GM23338 (cell line): ENCODE measurements at regions not wholly inside any gene's neighbourhood (a gene's known extent, or its start where the extent isn't known, plus 50 kb on each side); places are given as distances from the start of the nearest gene placed in this dataset.

Experiments used
- CREB1 ChIP-seq: fragments of 250-450 bp; sonication (Bioruptor Pico); IDR thresholded peaks from 2 replicates; pipeline ENCODE4 v1.5.0; 2020; ENCODE audit warnings: low read depth, mild to moderate bottlenecking, moderate library complexity
- JUNB ChIP-seq: IDR thresholded peaks from one replicate; pipeline ENCODE4 v1.6.1; 2016; ENCODE audit warnings: antibody characterized with exemption; ENCODE audit not compliant: unreplicated experiment
- NANOG ChIP-seq: IDR thresholded peaks from 2 replicates; pipeline ENCODE4 v1.6.1; 2016; ENCODE audit warnings: antibody characterized with exemption, borderline replicate concordance
- TF ChIP-seq, protein P1 (sequence below): IDR thresholded peaks from one replicate; pipeline ENCODE4 v1.6.1; 2018; ENCODE audit warnings: antibody characterized with exemption; ENCODE audit not compliant: unreplicated experiment

DNA sequence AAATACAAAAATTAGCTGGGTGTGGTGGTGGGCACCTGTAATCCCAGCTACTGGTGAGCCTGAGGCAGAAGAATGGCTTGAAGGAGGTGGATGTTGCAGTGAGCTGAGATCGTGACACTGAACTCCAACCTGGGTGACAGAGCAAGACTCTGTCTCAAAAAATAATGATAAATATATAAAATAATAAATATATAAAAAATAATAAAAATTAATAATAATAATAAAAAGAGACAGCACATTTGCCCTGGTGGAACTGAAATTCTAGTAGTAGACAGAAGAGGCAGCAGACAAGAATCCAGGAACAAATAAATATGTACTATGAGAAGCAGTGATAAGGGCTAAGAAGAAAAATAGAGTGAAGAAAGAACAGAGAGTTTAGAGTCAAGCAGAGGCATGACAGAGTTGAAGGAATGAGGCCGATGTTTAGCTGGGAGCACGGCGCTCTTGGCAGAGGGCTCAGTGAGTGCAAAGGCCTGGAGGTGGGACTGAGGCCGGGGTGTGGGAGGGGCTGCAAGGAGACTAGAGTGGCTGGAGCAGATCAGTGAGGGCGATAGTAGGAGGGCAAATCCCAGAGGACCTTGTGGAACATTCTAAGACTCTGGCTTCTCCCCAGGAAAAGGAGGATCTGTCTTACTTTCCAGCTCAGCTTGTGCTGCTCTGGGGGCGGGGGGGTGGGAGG, 410.3 kb downstream of the MN1 start:
- TF ChIP-seq NANOG: no peak
- no peak for TF ChIP-seq JUNB
- TF ChIP-seq, protein P1, sequence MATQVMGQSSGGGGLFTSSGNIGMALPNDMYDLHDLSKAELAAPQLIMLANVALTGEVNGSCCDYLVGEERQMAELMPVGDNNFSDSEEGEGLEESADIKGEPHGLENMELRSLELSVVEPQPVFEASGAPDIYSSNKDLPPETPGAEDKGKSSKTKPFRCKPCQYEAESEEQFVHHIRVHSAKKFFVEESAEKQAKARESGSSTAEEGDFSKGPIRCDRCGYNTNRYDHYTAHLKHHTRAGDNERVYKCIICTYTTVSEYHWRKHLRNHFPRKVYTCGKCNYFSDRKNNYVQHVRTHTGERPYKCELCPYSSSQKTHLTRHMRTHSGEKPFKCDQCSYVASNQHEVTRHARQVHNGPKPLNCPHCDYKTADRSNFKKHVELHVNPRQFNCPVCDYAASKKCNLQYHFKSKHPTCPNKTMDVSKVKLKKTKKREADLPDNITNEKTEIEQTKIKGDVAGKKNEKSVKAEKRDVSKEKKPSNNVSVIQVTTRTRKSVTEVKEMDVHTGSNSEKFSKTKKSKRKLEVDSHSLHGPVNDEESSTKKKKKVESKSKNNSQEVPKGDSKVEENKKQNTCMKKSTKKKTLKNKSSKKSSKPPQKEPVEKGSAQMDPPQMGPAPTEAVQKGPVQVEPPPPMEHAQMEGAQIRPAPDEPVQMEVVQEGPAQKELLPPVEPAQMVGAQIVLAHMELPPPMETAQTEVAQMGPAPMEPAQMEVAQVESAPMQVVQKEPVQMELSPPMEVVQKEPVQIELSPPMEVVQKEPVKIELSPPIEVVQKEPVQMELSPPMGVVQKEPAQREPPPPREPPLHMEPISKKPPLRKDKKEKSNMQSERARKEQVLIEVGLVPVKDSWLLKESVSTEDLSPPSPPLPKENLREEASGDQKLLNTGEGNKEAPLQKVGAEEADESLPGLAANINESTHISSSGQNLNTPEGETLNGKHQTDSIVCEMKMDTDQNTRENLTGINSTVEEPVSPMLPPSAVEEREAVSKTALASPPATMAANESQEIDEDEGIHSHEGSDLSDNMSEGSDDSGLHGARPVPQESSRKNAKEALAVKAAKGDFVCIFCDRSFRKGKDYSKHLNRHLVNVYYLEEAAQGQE: no peak
- no peak for TF ChIP-seq CREB1 (CRISPR knock-in tag)
